ENCODE measurements at regions not wholly inside any gene's neighbourhood (a gene's known extent, or its start where the extent isn't known, plus 50 kb on each side); places are given as distances from the start of the nearest gene placed in this dataset.
"Not testable (repeated sequence)": the region's sequence is repeated elsewhere in the genome, so short reads cannot be mapped to it uniquely, and the experiment has no call there.

DNA sequence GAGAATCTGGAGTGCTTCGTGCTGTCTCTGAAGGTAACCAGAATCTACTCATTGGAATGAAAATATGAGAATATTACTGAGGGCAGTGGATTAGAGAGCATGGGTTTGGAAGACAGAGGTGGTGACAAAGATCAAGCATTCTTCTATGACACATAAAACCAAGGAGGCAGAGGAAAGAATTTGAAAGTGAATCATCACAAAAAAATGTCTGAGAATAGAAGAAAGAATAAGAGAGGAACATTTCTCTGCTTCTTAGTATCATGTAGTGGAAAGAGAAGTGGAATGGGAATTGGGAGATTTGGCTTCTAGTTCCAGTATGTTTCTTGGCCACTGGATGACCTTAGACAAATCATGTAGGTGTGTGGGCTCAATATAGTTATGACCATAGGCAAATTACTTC, 474.0 kb downstream of the TFAP2B start:
- ATAC-seq (no peak), DNase-seq (ENCODE audit: low spot score) (no peak)

GRCh38 chr6:51299621-51300380, 481.1 kb downstream of the TFAP2B start:
- DNase-seq (ENCODE audit: low spot score) (no peak), ATAC-seq (peak; percentile 63)

- no peak for ATAC-seq
- no peak for DNase-seq (ENCODE audit: low spot score)
Observed at GRCh38 chr6:51300510-51300909, 481.8 kb downstream of the TFAP2B start.

DNA sequence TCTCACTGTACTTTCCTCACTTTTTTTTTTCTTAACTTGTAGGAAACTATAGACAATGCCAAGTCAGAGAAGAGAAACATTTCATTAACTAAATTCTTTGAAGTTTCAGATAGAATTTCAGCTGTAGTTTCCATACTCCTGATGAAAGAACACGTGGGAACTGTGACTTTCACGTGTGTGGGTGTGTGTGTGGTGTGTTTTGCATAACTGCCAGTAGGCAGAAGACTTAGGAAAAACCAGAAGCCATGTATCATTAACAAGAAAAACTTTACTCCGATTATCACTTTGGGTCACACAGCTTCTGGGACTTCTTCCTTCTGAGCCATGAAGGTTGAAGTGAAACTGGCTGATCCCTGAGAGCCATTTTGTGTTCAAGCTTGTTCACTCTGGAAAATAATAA, 483.3 kb downstream of the TFAP2B start:
- ATAC-seq: no peak
- no peak for DNase-seq (ENCODE audit: low spot score)

GRCh38 chr6:51302431-51302830, 483.8 kb downstream of the TFAP2B start:
- ATAC-seq (no peak), DNase-seq (ENCODE audit: low spot score) (no peak)

DNA sequence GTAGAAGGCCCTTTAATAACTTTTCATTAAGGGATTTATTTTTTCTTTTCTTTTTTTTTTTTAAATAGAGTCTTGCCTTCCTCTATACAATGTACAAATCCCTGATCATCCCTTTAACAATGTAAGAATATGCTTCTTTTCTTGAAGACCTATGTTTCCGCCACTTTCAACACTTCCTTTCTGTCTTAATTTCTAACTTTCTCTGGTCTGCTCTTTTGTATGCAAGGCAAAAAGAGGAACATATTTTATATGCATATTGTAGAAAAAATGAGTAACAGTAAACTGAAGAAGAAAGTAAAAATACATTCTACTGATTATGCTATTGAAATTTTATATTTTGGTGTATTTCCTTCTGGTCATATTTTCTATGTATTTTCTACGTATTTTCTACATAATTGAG, 484.7 kb downstream of the TFAP2B start:
- ATAC-seq: no peak
- DNase-seq (ENCODE audit: low spot score): no peak

GRCh38 chr6:51314965-51315364, 496.3 kb downstream of the TFAP2B start:
- peak; percentile 47 for DNase-seq (ENCODE audit: low spot score)
- peak; percentile 97 for ATAC-seq

DNA sequence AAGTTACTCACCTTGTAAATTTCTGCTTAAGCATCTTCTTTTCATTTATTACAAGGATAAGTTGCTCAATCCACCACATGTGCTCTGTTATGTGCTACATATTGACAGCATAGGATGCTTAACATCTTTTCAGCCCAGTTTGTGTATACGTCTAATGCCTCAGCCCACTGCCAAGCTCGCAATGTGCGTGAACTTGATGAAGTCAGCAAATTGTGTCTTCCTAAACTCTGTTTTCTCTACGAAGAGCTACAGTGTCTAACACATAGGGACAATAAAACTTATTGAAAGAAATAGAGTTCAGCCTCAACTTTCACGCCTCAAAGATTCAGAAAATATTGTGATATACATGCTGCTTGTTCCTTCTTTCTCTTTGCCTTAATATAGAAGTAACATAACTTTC, 500.0 kb downstream of the TFAP2B start:
- DNase-seq (ENCODE audit: low spot score): no peak
- no peak for ATAC-seq

- not testable (repeated sequence) for ATAC-seq; DNase-seq (ENCODE audit: low spot score)
Observed at GRCh38 chr6:51321477-51321876, 502.8 kb downstream of the TFAP2B start.

- ATAC-seq: no peak
Observed at GRCh38 chr6:51322505-51322904, 503.8 kb downstream of the TFAP2B start.

DNA sequence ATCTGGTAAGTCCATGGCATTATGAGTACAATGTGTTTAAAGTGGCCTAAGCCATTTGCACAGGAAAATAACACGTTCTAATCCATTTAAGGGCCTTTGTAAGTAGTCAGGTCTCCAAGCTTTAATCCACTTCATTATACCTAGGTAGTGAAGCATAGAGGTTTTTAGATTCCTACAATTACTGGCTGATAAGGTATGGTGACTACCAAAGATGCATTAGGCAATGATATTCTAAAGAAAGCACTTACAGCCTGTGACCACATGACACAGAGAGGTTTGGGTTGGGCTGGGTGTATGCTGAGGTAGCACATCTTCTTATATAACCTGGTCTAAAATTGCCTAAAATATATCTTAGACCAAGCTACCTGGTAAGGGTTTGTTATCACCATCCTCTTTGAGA, 504.4 kb downstream of the TFAP2B start:
- ATAC-seq (no peak), DNase-seq (ENCODE audit: low spot score) (no peak)

More at GRCh38 chr6:51322505-51322904, 503.8 kb downstream of the TFAP2B start:
- DNase-seq (ENCODE audit: low spot score): no peak

DNA sequence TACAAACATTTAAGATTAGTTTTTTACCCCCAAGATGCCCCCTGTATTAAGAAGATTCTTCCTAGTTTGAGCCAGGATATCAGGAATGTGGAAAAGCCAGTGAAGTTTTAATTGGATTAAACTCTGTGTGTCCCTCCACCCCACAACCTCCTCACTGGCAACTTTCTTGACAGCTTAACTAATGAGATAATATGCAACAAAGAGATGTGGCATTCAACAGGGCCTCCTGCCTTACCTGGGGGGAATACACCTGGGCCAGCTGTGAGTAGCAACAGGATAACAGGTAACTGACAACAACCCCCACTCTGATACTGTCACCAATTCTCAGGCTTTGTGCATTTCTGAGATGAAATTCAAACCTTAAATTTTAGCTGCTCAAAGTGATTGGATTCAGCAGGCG, 512.3 kb downstream of the TFAP2B start:
- ATAC-seq (no peak), DNase-seq (ENCODE audit: low spot score) (no peak)

DNA sequence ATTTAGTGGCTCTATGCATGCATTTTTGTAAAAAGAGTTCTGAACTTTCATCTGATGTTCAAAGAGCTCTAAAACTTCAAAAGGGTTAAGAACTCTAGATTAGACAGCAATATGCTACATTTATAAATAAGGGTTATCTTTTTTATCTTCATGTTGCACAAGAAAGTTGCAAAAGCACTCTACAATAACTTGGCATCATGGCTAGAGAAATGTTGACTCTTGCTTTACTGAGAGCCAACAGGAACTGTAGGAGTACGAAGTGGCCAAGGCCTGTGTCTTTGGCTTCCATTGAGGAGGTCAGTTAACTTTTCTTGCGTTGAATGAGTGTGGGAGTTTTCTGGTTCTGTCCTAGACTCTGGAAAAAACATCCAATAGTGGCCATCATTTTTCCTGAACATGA, 516.9 kb downstream of the TFAP2B start:
- peak; percentile 92 for ATAC-seq
- peak; percentile 48 for DNase-seq (ENCODE audit: low spot score)

GRCh38 chr6:51336185-51336584, 517.5 kb downstream of the TFAP2B start:
- DNase-seq (ENCODE audit: low spot score): no peak
- peak; percentile 66 for ATAC-seq

DNA sequence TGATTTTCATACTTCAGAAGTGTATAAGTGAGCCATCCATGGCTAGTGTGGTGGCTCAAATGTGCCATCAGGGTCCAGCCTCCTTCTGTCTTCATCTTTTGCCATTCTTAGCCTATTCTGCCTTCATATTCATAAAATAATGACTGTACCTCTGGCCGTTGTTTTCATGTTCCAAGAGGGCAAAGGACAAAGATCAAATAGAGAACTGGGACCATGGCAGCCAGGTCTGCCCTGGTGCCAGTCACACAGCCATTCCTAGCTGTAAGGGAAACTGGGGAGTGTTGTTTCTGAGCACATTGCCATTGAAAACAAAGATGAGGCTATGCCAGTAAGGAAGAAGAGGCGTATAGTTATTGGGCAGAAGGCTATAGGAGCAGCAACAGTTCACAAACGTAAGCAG, 518.6 kb downstream of the TFAP2B start:
- ATAC-seq: peak; percentile 41

GRCh38 chr6:51339108-51339507, 520.4 kb downstream of the TFAP2B start:
- ATAC-seq (no peak), DNase-seq (ENCODE audit: low spot score) (no peak)

More for the DNA sequence above, 518.6 kb downstream of the TFAP2B start:
- DNase-seq (ENCODE audit: low spot score): no peak

GRCh38 chr6:51339728-51340127, 521.1 kb downstream of the TFAP2B start:
- ATAC-seq: no peak
- no peak for DNase-seq (ENCODE audit: low spot score)

GRCh38 chr6:51342393-51342792, 523.7 kb downstream of the TFAP2B start:
- DNase-seq (ENCODE audit: low spot score): no peak
- ATAC-seq: no peak

- no peak for DNase-seq (ENCODE audit: low spot score)
- ATAC-seq: no peak
Observed at GRCh38 chr6:51349857-51350256, 531.2 kb downstream of the TFAP2B start.

DNA sequence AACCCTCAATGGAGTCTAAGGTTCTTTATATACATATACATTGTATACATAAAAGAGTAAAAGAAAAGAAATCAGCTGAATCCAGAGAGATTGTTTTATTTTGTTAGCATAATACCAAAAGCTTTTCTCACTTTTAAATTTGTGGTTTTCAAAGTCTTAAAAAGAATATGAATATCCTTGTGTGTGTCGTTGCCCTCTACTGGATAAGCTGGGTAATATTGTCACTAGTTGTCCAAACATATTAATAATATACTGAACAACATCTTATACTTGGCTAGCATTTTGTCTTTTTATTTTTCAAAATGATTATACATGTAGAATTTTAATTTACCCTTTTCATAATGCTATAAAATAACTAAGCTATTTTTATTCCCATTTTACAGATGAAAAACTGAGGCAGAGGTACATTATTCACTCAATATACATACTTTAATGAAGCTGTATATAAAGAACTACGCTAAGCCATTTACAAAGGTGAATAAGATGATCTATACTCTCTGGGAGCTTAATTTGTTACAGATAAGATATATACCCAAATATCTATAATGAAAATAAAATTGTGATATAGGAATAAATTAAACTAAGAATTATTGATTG, 531.7 kb downstream of the TFAP2B start:
- ATAC-seq (peak; percentile 72), DNase-seq (ENCODE audit: low spot score) (no peak)

DNA sequence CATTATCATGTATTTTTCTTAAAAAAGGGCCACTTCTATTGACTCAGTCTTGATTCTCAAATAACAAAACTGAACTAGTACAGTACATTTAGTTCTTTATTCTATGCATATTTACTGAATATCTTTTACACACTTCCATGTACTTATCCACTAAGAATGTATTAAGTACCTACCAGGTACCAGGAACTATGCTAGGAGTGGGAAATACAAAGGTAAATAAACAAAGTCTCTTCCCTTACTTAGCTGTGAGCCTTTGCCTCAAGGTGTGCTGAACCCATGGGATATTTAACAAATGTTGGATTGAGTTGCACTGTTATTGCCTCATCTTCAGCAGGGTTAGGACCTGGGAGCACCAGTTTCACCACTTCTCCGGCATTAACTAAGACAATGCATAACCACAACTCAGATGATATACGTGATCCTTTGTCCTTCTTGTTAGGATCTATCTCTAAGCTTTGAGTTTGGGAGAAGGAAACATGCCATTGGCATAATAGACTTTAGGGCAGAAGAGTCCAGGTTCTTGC, 533.9 kb downstream of the TFAP2B start:
- DNase-seq (ENCODE audit: low spot score): no peak
- peak; percentile 50 for ATAC-seq

DNA sequence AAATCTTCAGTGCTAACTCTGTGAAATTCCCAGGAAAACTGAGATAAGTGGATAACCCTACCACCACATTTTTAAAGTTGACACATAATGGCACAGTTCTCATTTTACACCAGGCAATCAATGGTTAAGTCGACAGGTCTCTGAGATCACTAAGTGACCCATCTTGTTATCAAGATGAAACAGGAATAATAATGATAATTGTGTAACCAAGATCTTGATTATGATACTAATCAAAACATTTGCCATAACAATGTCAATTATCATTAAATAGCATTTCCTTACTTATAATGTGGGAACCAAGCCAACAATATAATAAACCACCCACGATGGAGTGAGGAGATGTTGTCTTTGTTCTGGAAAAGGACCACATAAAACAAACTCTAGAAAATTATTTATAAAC, 541.6 kb downstream of the TFAP2B start:
- DNase-seq (ENCODE audit: low spot score): no peak

More for the DNA sequence above, 541.6 kb downstream of the TFAP2B start:
- no peak for ATAC-seq

Data from left lobe of liver (tissue), 2 donors.